OCI-LY7 (cell line): ENCODE measurements at regions not wholly inside any gene's neighbourhood (a gene's known extent, or its start where the extent isn't known, plus 50 kb on each side); places are given as distances from the start of the nearest gene placed in this dataset.

Experiments
- BruUV-seq: library from RNA; stranded (reverse); fragments of 400-500 nt; replicated peaks from 2 replicates; lab custom pipeline; 2021; lab: Mats Ljungman, UMichigan
- CTCF ChIA-PET: fragments of 300-600 bp; sonication (Branson Sonifier 250); formaldehyde crosslinking; loops from one replicate; lab custom pipeline; 2022; ENCODE audit warnings: antibody characterized with exemption; ENCODE audit not compliant: unreplicated experiment; lab: Charles Lee
- POLR2A ChIA-PET: fragments of 300-600 bp; sonication (Branson Sonifier 250); formaldehyde crosslinking; loops from one replicate; lab custom pipeline; 2022; ENCODE audit warnings: antibody characterized with exemption; lab: Charles Lee
- DNase-seq: peaks from one replicate; pipeline ENCODE4 v3.0.0-alpha.2; 2015; ENCODE audit warnings: low spot score
- H2AFZ ChIP-seq: fragments of 200-600 bp; sonication (generic), shearing (Covaris generic); 2 replicates; pipeline ENCODE4 v1.6.1; 2014; ENCODE audit warnings: mild to moderate bottlenecking, antibody characterized with exemption, low read length, moderate library complexity
- H3K27ac ChIP-seq: fragments of 200-600 bp; sonication (generic); 2 replicates; pipeline ENCODE4 v1.5.1; 2014; ENCODE audit warnings: mixed run types, low read depth, mild to moderate bottlenecking, moderate library complexity, low read length, inconsistent platforms; ENCODE audit not compliant: poor library complexity, severe bottlenecking
- H3K36me3 ChIP-seq: fragments of 200-600 bp; sonication (generic); 2 replicates; pipeline ENCODE4 v1.6.1; 2014; ENCODE audit warnings: mild to moderate bottlenecking, antibody characterized with exemption, low read length, moderate library complexity, mixed read lengths; ENCODE audit not compliant: insufficient read depth
- H3K4me1 ChIP-seq: fragments of 200-600 bp; sonication (generic); 2 replicates; pipeline ENCODE4 v1.5.1; 2014; ENCODE audit warnings: mild to moderate bottlenecking, low read length; ENCODE audit not compliant: insufficient read depth, poor library complexity, severe bottlenecking
- H3K4me2 ChIP-seq: fragments of 200-600 bp; sonication (generic); 2 replicates; pipeline ENCODE4 v1.6.1; 2014; ENCODE audit warnings: mild to moderate bottlenecking, low read length
- H3K4me3 ChIP-seq: fragments of 200-600 bp; sonication (generic); 2 replicates; pipeline ENCODE4 v1.5.1; 2014; ENCODE audit warnings: mild to moderate bottlenecking, low read depth, low read length; ENCODE audit not compliant: poor library complexity, severe bottlenecking
- H3K79me2 ChIP-seq: fragments of 200-600 bp; sonication (generic); 2 replicates; pipeline ENCODE4 v1.6.1; 2016; ENCODE audit warnings: low read depth, mild to moderate bottlenecking, low read length, moderate library complexity, mixed read lengths; ENCODE audit not compliant: insufficient read depth
- H3K9me2 ChIP-seq: fragments of 200-600 bp; sonication (generic); 2 replicates; pipeline ENCODE4 v1.6.1; 2016; ENCODE audit warnings: mild to moderate bottlenecking, low read length, mixed read lengths; ENCODE audit not compliant: insufficient read depth
- H3K9me3 ChIP-seq: fragments of 200-600 bp; sonication (generic); 2 replicates; pipeline ENCODE4 v1.6.1; 2014; ENCODE audit warnings: mild to moderate bottlenecking, mixed run types, low read length, mixed read lengths
- H4K20me1 ChIP-seq: fragments of 200-600 bp; sonication (generic); 2 replicates; pipeline ENCODE4 v1.6.1; 2014; ENCODE audit warnings: mild to moderate bottlenecking, antibody characterized with exemption, low read length, moderate library complexity, mixed read lengths; ENCODE audit not compliant: insufficient read depth
- CTCF ChIP-seq: fragments of 200-600 bp; sonication (generic); conservative IDR thresholded peaks from 2 replicates; pipeline ENCODE4 v1.5.1; 2014; ENCODE audit warnings: mild to moderate bottlenecking, antibody characterized with exemption, low read length, moderate library complexity, mixed read lengths
- EZH2phosphoT487 ChIP-seq: fragments of 200-600 bp; sonication (generic); IDR thresholded peaks from 2 replicates; pipeline ENCODE4 v1.6.1; 2018; ENCODE audit warnings: low read depth, borderline replicate concordance, mild to moderate bottlenecking, mixed run types, antibody characterized with exemption, low read length, moderate library complexity, mixed read lengths
- intact Hi-C: fragments of 100-400 bp; cut with micrococcal nuclease; formaldehyde crosslinking; loops from one replicate; pipeline ENCODE4 v1.10.0; 2022; ENCODE audit not compliant: unreplicated experiment

GRCh38 chr6:78427386-78427785 lies 440.0 kb upstream of the IRAK1BP1 start:
- H3K4me1 ChIP-seq, result no peaks in the 10 kb centered on the region
- no TSS peak for BruUV-seq
- no peaks in the 10 kb centered on the region for H3K79me2 ChIP-seq
- intact Hi-C loops, result no loop called here
- H3K9me3 ChIP-seq, result no peaks in the 10 kb centered on the region
- H4K20me1 ChIP-seq, result no peaks in the 10 kb centered on the region
- no peak overlapping the region for H3K4me2 ChIP-seq
- no peak for TF ChIP-seq CTCF
- TF ChIP-seq EZH2phosphoT487, result no peak
- ChIA-PET CTCF (no interaction called here), POLR2A (no interaction called here)
- H3K27ac ChIP-seq, result no peak overlapping the region
- H2AFZ ChIP-seq, result no peak overlapping the region
- DNase-seq, result no peak
- H3K36me3 ChIP-seq, result no peaks in the 10 kb centered on the region
- H3K4me3 ChIP-seq, result no peak overlapping the region
- H3K9me2 ChIP-seq, result no peaks in the 10 kb centered on the region

- Histone ChIP-seq H3K9me2 (no peaks in the 10 kb centered on the region), H3K27ac (no peak overlapping the region), H3K4me2 (no peak overlapping the region), H3K79me2 (no peaks in the 10 kb centered on the region), H3K36me3 (no peaks in the 10 kb centered on the region), H2AFZ (no peak overlapping the region), H4K20me1 (no peaks in the 10 kb centered on the region), H3K4me1 (no peaks in the 10 kb centered on the region), H3K4me3 (no peak overlapping the region), H3K9me3 (no peaks in the 10 kb centered on the region)
- no peak for TF ChIP-seq EZH2phosphoT487
- no peak for TF ChIP-seq CTCF
- ChIA-PET POLR2A (no interaction called here), CTCF (no interaction called here)
- DNase-seq, result no peak
- intact Hi-C loops, result no loop called here
- BruUV-seq, result no TSS peak
Measured at GRCh38 chr6:78430521-78430920, 436.8 kb upstream of the IRAK1BP1 start.

GRCh38 chr6:78435671-78436070 lies 431.7 kb upstream of the IRAK1BP1 start:
- intact Hi-C loops, result no loop called here
- no TSS peak for BruUV-seq
- Histone ChIP-seq H4K20me1 (no peaks in the 10 kb centered on the region), H2AFZ (no peak overlapping the region), H3K36me3 (no peaks in the 10 kb centered on the region), H3K27ac (no peak overlapping the region), H3K4me3 (no peak overlapping the region), H3K4me2 (no peak overlapping the region), H3K79me2 (no peaks in the 10 kb centered on the region), H3K9me3 (no peaks in the 10 kb centered on the region), H3K4me1 (no peaks in the 10 kb centered on the region), H3K9me2 (no peaks in the 10 kb centered on the region)
- DNase-seq, result no peak
- TF ChIP-seq EZH2phosphoT487 (no peak), CTCF (no peak)
- ChIA-PET POLR2A (interaction anchor here (0.8 to 1.5 kb wide), 2 partner anchors 15 to 880 kb away, joined by 3 to 4 read pairs; no protein-coding TSS in a partner anchor), CTCF (no interaction called here)
